Stimulated activated naive B cell treated with anti-CD40 and anti-IgM and Interleukin-4, amounts not matched to agents 10 μg/mL and 1 μg/mL and 100 μg/mL, for 72 hours (primary cell): ENCODE measurements at regions not wholly inside any gene's neighbourhood (a gene's known extent, or its start where the extent isn't known, plus 50 kb on each side); places are given as distances from the start of the nearest gene placed in this dataset.

Experiments used
- ATAC-seq, 2 donors: fragments of 150-1000 bp; cut with Tn5 transposase; replicated peaks; 2 replicates each; pipeline ENCODE4 v1.10.0; 2021; ENCODE audit warnings: moderate library complexity in 1 of 2
- DNase-seq: peaks from one replicate; pipeline ENCODE4 v3.0.0; 2021
- H3K27ac Mint-ChIP-seq: one replicate; pipeline ENCODE4 v1.8.0; 2022; ENCODE audit warnings: mild to moderate bottlenecking, mixed read lengths
- H3K27me3 Mint-ChIP-seq, 2 donors: one replicate each; pipeline ENCODE4 v1.8.0; 2022; ENCODE audit warnings: mixed read lengths in 2 of 2
- H3K36me3 Mint-ChIP-seq, 2 donors: one replicate each; pipeline ENCODE4 v1.8.0; 2022; ENCODE audit warnings: mixed read lengths in 2 of 2, mild to moderate bottlenecking in 1 of 2
- H3K4me1 Mint-ChIP-seq, 2 donors: one replicate each; pipeline ENCODE4 v1.8.0; 2022; ENCODE audit warnings: mixed read lengths in 2 of 2, mild to moderate bottlenecking in 1 of 2
- H3K4me3 Mint-ChIP-seq, 2 donors: one replicate each; pipeline ENCODE4 v1.8.0; 2022; ENCODE audit warnings: mild to moderate bottlenecking in 2 of 2, mixed read lengths in 2 of 2, moderate library complexity in 1 of 2
- H3K9me3 Mint-ChIP-seq, 2 donors: one replicate each; pipeline ENCODE4 v1.8.0; 2022; ENCODE audit warnings: mixed read lengths in 2 of 2, mild to moderate bottlenecking in 1 of 2

DNA sequence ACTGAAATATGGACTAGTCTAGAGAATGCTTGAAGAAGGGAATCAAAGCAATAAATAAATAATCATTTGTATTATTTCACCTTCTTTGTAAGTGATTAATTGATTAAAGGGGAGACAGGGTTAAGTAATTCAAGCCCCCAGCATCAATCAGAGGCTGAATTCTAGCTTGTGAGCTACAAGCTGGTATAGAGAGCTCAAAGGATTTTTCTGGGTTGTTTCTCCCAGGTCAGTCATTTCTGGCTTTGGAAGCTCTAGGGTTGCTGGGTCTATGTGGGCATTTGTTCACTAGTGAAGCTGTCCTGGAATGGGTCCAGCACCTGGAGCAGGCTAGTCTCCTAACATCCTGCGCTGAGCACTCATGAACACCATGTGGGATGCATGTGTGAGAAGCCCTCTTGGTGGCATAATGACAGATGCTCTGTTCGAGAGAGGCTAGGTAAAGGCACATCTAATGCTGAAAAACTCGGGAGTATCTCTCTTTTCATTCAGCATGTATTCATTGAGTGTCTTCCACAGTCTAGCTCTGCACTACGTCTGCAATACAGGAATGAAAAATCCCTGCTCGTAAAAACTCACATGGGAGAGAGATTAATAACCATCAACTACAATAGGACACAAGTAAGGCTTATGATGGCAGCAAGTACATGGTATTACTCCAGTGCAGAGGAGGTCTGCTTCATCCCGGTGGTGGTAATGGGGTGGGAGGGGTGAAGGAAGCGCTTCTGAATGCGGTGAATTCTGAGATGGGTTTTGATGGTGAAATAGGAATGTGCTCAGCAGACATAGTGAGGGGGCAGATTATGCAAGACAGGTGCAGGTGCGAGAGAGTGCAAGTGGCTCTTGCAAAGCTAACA, 68.0 kb upstream of the NRP1 start:
- no peak for ATAC-seq
- Mint-ChIP-seq H3K4me3 (no peak overlapping the region), H3K4me1 (no peaks in the 10 kb centered on the region), H3K27me3 (peaks cover 0 to 8% of the 10 kb centered on the region in 2 donors), H3K27ac (no peak overlapping the region), H3K9me3 (peaks cover 4 to 5% of the 10 kb centered on the region in 2 donors), H3K36me3 (no peaks in the 10 kb centered on the region)
- DNase-seq, result no peak

DNA sequence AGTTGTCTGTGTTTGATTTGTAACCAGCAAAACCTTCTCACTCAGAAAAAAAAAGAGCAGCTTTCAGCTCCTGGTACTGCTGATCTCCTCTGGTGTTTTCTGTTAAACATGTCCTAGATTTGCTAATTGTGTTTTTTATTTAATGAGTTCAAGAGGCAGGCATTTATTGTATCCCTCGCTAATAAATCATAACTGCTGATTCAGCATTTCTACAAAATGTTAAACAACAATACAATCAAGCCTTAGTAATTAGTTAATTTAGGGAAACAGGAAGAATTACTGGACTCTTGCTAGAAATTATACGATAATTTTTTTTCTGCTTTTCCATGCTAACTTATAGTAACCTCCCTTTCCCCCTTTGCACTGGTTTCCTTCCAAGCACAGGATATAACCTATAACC, 66.8 kb upstream of the NRP1 start:
- DNase-seq (no peak), ATAC-seq (no peak)
- Mint-ChIP-seq H3K27me3 (no peaks in the 10 kb centered on the region), H3K36me3 (no peaks in the 10 kb centered on the region), H3K4me3 (no peak overlapping the region), H3K9me3 (peaks cover 9 to 12% of the 10 kb centered on the region in 2 donors), H3K27ac (no peak overlapping the region), H3K4me1 (no peaks in the 10 kb centered on the region)

DNA sequence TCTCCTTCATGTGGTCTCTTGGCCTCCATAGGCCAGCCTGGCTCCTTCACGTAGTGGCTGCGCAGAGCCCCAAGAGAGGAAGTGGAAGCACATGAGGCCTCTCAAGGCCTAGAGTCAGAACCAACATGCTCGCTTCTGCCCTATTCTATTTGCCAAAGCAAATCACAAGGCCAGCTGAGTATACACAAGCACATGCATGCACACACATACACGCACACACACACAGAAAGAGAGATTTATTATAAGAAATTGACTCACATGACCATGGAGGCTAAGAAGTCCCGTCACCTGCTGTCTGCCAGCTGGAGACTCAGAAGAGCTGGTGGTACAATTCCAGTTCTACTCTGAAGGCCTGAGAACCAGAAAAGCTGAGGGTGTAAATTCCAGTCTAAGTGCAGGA, 64.3 kb upstream of the NRP1 start:
- peaks cover 11 to 12% of the 10 kb centered on the region in 2 donors for H3K9me3 Mint-ChIP-seq
- H3K27ac Mint-ChIP-seq, result no peak overlapping the region
- no peak overlapping the region for H3K4me3 Mint-ChIP-seq
- DNase-seq (no peak), ATAC-seq (no peak)
- no peaks in the 10 kb centered on the region for H3K36me3 Mint-ChIP-seq
- no peaks in the 10 kb centered on the region for H3K4me1 Mint-ChIP-seq
- no peaks in the 10 kb centered on the region for H3K27me3 Mint-ChIP-seq

DNA sequence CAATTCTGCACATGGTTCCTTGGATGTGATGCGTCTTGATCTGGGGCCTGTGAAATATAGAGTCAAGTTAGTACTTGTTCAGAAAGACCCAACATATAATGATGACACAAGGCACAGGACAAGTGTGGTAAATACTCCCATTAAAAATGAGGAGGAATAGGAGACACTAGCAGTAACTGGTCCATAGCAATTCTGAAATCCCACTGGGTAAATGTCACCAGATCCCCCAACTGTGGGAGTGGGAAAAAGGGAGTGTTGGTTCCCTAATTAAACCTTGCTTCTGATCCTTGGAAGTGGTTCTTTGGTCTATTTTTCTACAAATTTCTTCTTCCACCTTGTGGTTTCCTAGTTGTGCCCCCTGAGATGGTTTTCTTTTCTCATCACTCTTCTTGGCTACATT, 62.5 kb upstream of the NRP1 start:
- no peak overlapping the region for H3K4me3 Mint-ChIP-seq
- H3K4me1 Mint-ChIP-seq, result no peaks in the 10 kb centered on the region
- no peaks in the 10 kb centered on the region for H3K36me3 Mint-ChIP-seq
- H3K27me3 Mint-ChIP-seq, result no peaks in the 10 kb centered on the region
- no peak overlapping the region for H3K27ac Mint-ChIP-seq
- no peak for DNase-seq
- H3K9me3 Mint-ChIP-seq, result peaks cover 11 to 12% of the 10 kb centered on the region in 2 donors
- no peak for ATAC-seq

DNA sequence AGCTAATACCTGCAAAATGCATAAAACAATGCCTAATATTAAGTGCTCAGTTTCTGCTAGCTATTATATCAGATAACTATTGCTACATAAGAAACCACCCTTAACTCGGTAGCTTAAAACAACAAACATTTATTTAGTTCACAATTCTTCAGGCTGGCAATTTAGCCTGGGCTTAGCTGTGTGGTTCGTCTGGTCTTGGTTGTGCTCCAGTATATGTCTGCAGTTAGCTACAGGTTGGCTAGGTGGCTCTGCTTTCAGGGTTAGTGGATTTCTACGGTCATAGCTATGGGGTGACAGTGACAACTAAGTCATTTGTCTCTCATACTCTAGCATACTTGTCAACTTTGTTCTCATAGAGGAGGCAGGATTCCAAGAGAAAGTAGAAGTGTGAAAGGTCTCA, 61.8 kb upstream of the NRP1 start:
- Mint-ChIP-seq H3K36me3 (no peaks in the 10 kb centered on the region), H3K9me3 (peaks cover 11 to 12% of the 10 kb centered on the region in 2 donors), H3K4me3 (no peak overlapping the region), H3K27ac (no peak overlapping the region), H3K4me1 (no peaks in the 10 kb centered on the region), H3K27me3 (no peaks in the 10 kb centered on the region)
- ATAC-seq (no peak), DNase-seq (no peak)

DNA sequence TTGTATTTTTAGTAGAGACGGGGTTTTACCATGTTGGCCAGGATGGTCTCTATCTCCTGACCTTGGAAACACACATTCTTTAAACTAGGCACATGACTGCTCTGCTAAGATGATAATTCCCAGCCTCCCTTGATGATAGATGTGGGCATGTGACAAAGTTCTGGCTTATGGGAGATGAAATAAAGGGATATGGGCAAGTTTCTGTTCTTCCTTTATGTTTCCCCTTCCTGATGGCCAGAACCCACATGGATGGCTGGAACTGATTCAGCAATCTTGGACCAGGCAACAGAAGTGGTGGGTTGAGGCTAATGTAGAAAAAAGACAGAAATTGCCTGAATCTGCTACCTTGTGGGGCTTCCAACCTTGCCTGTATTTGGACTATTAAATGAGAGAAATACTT, 60.7 kb upstream of the NRP1 start:
- Mint-ChIP-seq H3K4me3 (no peak overlapping the region), H3K4me1 (no peaks in the 10 kb centered on the region)
- ATAC-seq, result no peak

DNA sequence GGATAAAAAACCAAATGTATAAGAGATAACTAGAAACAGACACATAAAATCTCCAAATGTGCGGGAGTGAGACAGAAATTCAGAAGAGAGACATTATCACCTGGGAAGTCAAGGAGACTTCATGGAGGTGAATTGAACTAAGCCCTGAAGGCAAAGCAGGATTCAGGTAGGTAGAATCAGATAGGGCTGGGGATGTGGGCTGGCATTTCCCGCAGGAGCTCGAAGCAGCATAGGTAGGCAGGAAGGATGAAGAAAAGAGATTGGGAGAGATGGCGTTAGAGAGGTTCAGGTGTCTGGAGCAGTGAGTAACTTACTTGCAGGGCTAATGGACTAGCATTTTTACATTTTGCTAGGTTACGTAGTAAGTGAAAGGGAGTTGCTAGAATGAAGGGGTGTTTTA, 58.2 kb upstream of the NRP1 start:
- ATAC-seq (no peak), DNase-seq (no peak)
- H3K4me1 Mint-ChIP-seq, result no peaks in the 10 kb centered on the region
- no peak overlapping the region for H3K4me3 Mint-ChIP-seq
- H3K27ac Mint-ChIP-seq, result no peak overlapping the region
- peaks cover 10% of the 10 kb centered on the region in 2 donors for H3K9me3 Mint-ChIP-seq
- no peaks in the 10 kb centered on the region for H3K36me3 Mint-ChIP-seq
- no peaks in the 10 kb centered on the region for H3K27me3 Mint-ChIP-seq

More for the DNA sequence above, 60.7 kb upstream of the NRP1 start:
- DNase-seq, result no peak
- Mint-ChIP-seq H3K36me3 (no peaks in the 10 kb centered on the region), H3K9me3 (peaks cover 11 to 12% of the 10 kb centered on the region in 2 donors), H3K27me3 (no peaks in the 10 kb centered on the region), H3K27ac (no peak overlapping the region)

DNA sequence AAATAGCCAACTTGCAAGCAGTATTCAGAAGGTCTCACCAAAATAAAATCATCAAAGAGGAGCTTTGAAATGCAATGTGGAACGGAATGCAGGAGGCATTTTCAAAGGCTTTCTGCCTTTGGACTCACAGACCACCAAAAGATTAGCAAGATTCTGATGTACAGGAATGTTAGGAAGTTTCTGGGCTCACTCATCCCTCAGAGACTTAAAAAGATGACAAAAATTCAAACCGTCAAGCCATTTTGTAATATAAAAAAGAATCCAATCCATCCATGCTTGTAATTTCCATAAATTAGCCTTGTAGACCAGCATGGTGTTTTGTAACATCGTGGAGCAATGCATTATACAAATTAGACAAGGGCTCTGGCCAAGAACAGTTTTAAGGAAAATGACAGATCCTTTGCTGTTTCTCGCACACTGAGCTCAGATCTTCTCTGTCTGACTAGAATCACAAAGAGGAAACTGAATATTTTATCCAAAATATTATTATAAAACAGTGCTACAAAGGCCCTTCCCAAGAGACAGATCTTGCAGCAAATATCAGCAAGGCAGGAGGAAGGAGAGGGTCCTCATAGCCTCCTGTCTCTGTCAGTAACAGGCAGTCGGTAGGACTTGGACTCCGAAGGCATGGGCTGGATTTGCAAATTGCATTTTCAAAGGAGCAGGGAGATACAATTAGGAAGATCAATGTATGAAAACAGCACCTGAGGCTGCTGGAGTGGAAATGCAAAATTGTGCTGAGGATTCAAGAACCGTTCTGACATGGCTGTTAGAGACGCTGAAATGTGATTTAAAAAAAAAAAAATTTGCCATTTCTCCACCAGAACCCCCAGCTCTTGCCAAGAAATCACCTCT, 57.4 kb upstream of the NRP1 start:
- H3K27me3 Mint-ChIP-seq, result no peaks in the 10 kb centered on the region
- ATAC-seq, result no peak
- no peak for DNase-seq
- no peaks in the 10 kb centered on the region for H3K36me3 Mint-ChIP-seq
- no peak overlapping the region for H3K27ac Mint-ChIP-seq
- no peak overlapping the region for H3K4me3 Mint-ChIP-seq
- H3K9me3 Mint-ChIP-seq, result peaks cover 1 to 4% of the 10 kb centered on the region in 2 donors
- H3K4me1 Mint-ChIP-seq, result no peaks in the 10 kb centered on the region

DNA sequence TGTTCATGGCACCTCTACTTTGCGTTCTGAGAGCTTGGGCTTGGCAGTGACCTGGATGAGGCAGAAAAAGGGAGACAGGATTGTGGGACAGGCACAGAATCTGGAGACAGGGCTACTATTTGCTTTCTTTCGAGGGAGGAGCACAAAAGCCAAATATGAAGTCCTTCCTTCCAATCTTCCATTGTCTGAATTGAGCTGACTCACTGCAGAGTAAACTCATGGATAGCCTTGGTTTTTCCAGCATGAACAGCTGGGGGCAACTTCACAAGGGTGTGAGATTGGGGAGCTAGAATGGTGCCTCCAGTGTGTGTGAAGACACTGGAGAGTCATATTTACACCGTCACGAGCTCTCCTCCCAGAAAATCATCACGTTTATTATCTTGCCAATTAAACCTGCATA, 55.6 kb upstream of the NRP1 start:
- Mint-ChIP-seq H3K36me3 (no peaks in the 10 kb centered on the region), H3K27ac (no peak overlapping the region), H3K27me3 (no peaks in the 10 kb centered on the region), H3K4me3 (no peak overlapping the region), H3K4me1 (no peaks in the 10 kb centered on the region), H3K9me3 (peaks cover 2 to 4% of the 10 kb centered on the region in 2 donors)
- no peak for ATAC-seq
- no peak for DNase-seq

DNA sequence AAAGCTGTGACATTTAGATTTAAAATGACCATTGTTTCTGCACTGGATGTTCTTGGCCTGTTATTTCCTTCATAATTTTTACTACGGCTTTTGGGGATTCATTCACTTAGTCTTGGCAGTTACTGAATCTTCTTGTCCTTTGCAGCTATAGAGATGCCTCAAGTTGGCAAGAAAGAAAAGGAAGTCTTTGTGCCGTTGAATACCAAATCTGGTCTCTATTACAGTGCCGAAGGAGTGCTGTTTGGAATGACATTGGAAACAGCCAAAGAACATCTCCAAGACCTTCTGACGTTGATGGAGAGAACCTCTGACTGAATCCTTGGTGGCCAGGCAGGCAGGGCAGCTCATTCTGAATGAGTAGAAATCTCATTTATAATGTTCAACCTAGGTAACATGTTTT, 54.3 kb upstream of the NRP1 start:
- Mint-ChIP-seq H3K27ac (no peak overlapping the region), H3K9me3 (peaks cover 0 to 4% of the 10 kb centered on the region in 2 donors)
- ATAC-seq, result no peak

DNA sequence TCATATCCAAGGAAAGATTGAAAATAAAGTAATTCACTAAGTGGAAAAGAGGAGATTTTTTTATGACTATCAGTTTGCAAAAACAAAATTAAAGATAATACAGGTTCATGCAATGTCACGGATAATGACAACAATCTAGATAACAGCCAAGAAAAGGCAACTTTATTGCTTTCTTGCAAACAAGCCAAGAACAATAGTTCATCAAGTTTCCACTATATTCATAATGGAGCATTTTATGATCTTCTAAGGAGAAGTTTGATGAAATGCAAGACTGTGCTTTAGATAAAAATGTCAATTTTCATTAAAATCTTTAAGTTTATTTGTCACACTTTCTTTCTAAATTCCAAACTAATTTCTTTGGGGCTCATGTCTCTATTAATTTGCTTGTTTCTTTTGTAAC, 53.9 kb upstream of the NRP1 start:
- Mint-ChIP-seq H3K4me3 (no peak overlapping the region), H3K27me3 (no peaks in the 10 kb centered on the region), H3K4me1 (no peaks in the 10 kb centered on the region), H3K27ac (no peak overlapping the region), H3K36me3 (no peaks in the 10 kb centered on the region), H3K9me3 (peaks cover 0 to 4% of the 10 kb centered on the region in 2 donors)
- DNase-seq (no peak), ATAC-seq (no peak)

More for the DNA sequence above, 54.3 kb upstream of the NRP1 start:
- Mint-ChIP-seq H3K4me1 (no peaks in the 10 kb centered on the region), H3K36me3 (no peaks in the 10 kb centered on the region), H3K27me3 (no peaks in the 10 kb centered on the region), H3K4me3 (no peak overlapping the region)
- no peak for DNase-seq

DNA sequence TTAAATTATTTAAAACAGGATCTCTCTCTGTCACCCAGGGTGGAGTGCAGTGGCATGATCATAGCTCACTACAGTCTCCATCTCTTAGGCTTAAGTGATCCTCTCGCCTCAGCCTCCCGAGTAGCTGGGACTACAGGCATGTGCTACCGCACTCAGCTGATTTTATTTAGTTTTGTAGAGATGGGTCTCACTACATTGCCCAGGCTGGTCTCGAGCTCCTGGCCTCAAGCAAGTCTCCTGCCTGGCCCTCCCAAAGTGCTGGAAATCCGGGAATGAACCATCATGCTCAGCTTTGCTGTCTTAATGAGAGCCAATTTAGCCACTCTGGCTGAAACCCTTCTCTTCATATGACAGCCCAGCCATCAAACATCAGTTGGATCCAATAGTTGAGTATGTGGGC, 53.3 kb upstream of the NRP1 start:
- Mint-ChIP-seq H3K36me3 (no peaks in the 10 kb centered on the region), H3K9me3 (peaks cover 0 to 4% of the 10 kb centered on the region in 2 donors), H3K4me3 (no peak overlapping the region), H3K27ac (no peak overlapping the region), H3K27me3 (no peaks in the 10 kb centered on the region), H3K4me1 (no peaks in the 10 kb centered on the region)
- ATAC-seq, result no peak
- no peak for DNase-seq

DNA sequence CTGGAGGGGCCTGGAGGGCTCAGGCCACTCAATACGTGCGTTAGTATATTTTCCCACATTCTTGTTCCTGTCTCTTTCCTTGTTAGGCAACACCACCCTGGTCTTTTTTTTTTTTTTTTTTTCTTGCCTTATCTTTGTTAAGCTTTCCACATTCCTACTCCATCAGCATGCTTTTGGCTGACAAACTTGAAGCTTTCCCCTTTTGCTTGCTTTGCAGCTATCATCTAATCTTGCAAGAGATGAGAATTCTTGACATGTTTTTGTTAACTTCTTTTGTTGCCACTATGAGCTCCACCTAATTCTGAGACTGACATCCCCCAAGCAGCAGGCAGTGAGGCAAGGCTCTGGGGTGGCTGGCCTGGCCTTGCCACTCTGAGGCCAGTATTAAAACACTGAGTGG, 52.5 kb upstream of the NRP1 start:
- Mint-ChIP-seq H3K27me3 (no peaks in the 10 kb centered on the region), H3K9me3 (peaks cover 0 to 4% of the 10 kb centered on the region in 2 donors), H3K4me3 (no peak overlapping the region), H3K4me1 (no peaks in the 10 kb centered on the region), H3K36me3 (no peaks in the 10 kb centered on the region), H3K27ac (no peak overlapping the region)
- ATAC-seq, result no peak
- DNase-seq, result no peak

DNA sequence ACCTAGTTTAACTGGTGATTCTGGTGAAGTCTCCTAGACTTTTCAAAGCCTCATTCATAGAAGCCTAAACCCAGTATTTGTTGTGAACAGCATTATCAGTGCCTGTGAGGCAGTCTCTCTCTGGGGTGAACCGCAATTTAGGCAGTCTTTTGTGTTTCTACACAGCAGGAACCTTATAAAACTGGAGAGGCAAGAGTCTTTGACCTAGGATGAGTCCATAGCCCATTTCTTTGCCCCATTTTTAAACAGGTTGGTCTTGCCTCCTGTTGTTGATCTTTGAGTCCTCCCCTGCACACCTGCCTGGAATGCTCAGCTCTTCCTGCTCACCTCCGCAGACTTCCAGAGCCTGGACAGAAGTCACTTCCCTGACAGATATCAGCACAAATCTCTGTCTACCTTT, 51.2 kb upstream of the NRP1 start:
- no peak for ATAC-seq
- Mint-ChIP-seq H3K27me3 (no peaks in the 10 kb centered on the region), H3K4me3 (no peak overlapping the region), H3K9me3 (peaks cover 0 to 4% of the 10 kb centered on the region in 2 donors), H3K27ac (no peak overlapping the region), H3K4me1 (no peaks in the 10 kb centered on the region), H3K36me3 (no peaks in the 10 kb centered on the region)
- no peak for DNase-seq

DNA sequence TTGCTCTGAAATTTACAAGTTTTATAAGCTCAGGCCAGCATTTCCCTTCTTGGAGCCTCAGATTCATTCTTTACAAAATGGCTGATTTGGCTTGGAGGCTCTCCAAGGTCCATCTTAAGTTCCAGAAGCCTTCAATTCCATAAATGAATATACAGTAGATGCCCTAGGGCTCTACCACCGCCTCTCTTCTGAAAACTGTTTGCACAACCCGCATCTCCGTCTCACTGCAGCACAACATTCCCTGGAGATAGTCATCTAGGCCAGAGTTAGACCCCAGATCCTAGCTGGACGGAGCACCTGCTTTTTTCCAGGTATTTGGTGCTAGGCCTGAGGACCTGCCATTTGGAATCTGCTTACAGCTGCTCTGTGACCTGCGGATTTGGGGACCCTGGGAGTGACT, 50.5 kb upstream of the NRP1 start:
- Mint-ChIP-seq H3K4me3 (no peak overlapping the region), H3K27me3 (no peaks in the 10 kb centered on the region), H3K9me3 (peaks cover 0 to 4% of the 10 kb centered on the region in 2 donors), H3K27ac (no peak overlapping the region), H3K36me3 (no peaks in the 10 kb centered on the region), H3K4me1 (no peaks in the 10 kb centered on the region)
- DNase-seq, result no peak
- no peak for ATAC-seq
